Cardiac fibroblast (primary cell): ENCODE measurements at regions not wholly inside any gene's neighbourhood (a gene's known extent, or its start where the extent isn't known, plus 50 kb on each side); places are given as distances from the start of the nearest gene placed in this dataset.

Experiments used
- DNase-seq, 2 donors: peaks; one replicate each; pipeline versions ENCODE4 v3.0.0 to v3.0.0-alpha.2; 2010; ENCODE audit warnings: low read depth in 2 of 2
- H3K4me3 ChIP-seq, 2 donors: replicated peaks in 1 of 2; 1 replicate in 1 of 2; 2 replicates in 1 of 2; pipeline ENCODE4 v1.5.1; 2011; ENCODE audit warnings: low read depth in 2 of 2, low read length in 2 of 2, mild to moderate bottlenecking in 2 of 2, moderate library complexity in 1 of 2
- CTCF ChIP-seq: IDR thresholded peaks from one replicate; pipeline ENCODE4 v1.5.1; 2011; ENCODE audit warnings: low read depth, mild to moderate bottlenecking, low read length, inconsistent platforms

GRCh38 chr21:18622383-18622782, 218.8 kb upstream of the TMPRSS15 start:
- DNase-seq: no peak
- no peak overlapping the region for H3K4me3 ChIP-seq
- TF ChIP-seq CTCF: no peak

GRCh38 chr21:18630446-18630845, 226.9 kb upstream of the TMPRSS15 start:
- H3K4me3 ChIP-seq: no peak overlapping the region
- TF ChIP-seq CTCF: no peak
- DNase-seq: no peak

- no peak for DNase-seq
- H3K4me3 ChIP-seq: no peak overlapping the region
- TF ChIP-seq CTCF: no peak
Measured at GRCh38 chr21:18636897-18637296, 233.3 kb upstream of the TMPRSS15 start.

GRCh38 chr21:18646116-18646515, 242.5 kb upstream of the TMPRSS15 start:
- TF ChIP-seq CTCF: no peak
- no peak overlapping the region for H3K4me3 ChIP-seq
- DNase-seq: no peak

- no peak overlapping the region for H3K4me3 ChIP-seq
- no peak for TF ChIP-seq CTCF
- no peak for DNase-seq
Measured at GRCh38 chr21:18655931-18656330, 252.3 kb upstream of the TMPRSS15 start.

GRCh38 chr21:18661842-18662241, 258.3 kb upstream of the TMPRSS15 start:
- DNase-seq: no peak
- no peak overlapping the region for H3K4me3 ChIP-seq
- TF ChIP-seq CTCF: no peak

- no peak for TF ChIP-seq CTCF
- DNase-seq: no peak
- no peak overlapping the region for H3K4me3 ChIP-seq
Measured at GRCh38 chr21:18663663-18664062, 260.1 kb upstream of the TMPRSS15 start.
